M059J (cell line): ENCODE measurements at regions not wholly inside any gene's neighbourhood (a gene's known extent, or its start where the extent isn't known, plus 50 kb on each side); places are given as distances from the start of the nearest gene placed in this dataset.
"Not testable (repeated sequence)": the region's sequence is repeated elsewhere in the genome, so short reads cannot be mapped to it uniquely, and the experiment has no call there.

Experiments
- DNase-seq: peaks from one replicate; pipeline ENCODE4 v3.0.0-alpha.2; 2012; ENCODE audit warnings: low read depth

- DNase-seq, result no peak
Measured at GRCh38 chr2:116769514-116769913, 1045.0 kb upstream of the DDX18 start.

- DNase-seq, result no peak
Measured at GRCh38 chr2:116776556-116776955, 1037.9 kb upstream of the DDX18 start.

GRCh38 chr2:116787848-116788247 is 1026.6 kb upstream of the DDX18 start:
- no peak for DNase-seq

DNA sequence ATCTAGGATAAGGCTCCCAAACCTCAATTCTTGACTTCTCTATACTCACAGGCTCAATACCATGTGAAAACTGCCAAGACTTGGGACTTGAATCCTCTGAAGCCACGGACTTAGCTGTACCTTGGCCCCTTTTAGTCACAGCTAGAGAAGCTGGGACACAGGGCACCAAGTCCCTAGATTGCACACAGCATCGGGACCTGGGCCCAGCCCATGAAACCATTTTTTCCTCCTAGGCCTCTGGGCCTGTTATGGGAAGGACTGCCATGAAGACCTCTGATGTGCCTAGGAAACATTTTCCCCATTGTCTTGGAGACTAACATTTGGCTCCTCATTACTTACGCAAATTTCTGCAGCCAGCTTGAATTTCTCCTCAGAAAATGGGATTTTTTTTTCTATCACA is 1011.8 kb upstream of the DDX18 start:
- no peak for DNase-seq

DNA sequence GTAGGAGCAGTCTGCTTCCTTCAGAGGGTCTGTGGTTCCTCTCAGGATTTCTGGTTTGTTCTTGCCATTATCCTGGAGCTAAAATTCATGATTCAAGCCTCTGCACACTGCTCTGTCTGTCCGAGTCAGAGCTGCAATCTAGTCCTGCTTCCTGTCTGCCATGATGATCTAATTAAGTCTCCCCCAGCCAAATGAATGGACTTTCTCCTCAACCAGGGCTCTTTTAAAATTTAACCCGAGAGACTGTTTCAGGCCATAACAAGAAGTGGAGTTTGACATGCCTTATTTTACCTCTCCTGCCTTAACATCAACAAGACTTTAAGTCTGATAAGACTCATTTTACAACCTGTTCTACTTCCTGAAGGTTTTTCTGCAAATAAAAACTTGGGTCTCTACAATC is 1009.6 kb upstream of the DDX18 start:
- no peak for DNase-seq

DNA sequence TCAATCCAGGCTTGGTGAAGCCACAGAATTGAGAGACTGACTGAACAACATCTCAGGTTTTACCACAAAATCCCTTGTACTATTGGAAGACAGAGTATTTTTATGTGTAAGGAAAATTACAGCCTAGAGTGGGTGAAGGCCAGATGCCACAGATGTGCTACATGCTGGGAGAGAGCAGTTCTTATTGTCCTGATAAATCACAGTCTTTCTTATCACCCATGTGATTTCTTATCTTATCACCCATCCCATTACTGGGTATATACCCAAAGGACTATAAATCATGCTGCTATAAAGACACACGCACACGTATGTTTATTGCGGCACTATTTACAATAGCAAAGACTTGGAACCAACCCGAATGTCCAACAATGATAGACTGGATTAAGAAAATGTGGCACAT is 1008.0 kb upstream of the DDX18 start:
- DNase-seq, result not testable (repeated sequence)

DNA sequence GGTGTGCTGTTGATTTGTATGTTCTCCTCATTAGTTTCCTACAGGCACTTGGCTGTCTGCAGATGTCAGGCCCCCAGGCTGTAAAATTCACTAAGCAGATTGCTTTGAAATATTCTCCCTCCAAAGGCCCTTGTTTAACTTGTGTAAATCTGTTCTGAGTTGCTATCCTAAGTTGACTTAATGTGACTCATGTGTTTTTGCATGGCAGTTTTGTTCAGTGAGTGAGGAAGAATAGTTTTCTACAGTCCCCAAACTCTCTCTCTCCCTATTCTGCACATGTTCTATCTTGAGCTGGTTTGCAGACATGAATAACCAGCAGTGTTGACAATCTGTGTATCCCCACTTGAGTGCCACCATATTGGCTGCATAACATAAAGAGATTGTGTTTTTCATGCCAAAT is 1005.4 kb upstream of the DDX18 start:
- no peak for DNase-seq

DNA sequence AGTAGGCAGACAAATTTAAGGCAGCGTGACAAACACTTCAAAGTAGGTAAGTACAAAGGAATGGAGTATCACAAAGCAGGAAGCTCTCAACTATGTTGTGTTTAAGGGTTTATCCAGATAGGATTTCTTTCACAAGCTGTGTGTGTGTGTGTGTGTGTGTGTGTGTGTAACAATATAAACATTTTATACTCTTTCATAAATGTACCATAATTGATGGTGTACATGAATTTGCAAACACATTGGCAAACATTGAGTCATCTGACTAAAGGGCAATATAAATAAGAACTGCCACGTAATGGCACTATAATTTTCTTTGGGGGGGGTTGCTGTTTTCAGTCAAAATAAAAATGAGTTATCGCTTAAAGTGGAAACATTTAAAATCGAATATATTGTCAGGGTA is 1004.4 kb upstream of the DDX18 start:
- DNase-seq, result no peak

DNA sequence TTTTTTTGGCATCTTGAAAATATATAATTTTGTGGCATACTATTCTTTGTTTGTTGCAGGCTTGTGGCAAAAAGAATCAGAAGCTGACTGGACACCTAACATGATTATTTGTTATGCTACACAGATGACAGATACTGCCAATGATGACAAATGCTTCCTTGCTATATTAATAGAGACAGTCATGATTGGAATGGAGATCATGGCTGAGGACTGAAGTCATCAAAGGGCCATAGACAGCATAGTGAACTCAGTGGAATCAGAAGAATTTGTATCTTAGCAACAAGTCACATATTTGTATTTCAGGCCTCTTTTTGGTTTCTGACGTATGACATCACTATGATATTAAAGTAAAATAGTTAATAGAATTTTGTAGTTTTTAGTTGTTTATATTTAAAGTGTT is 1003.8 kb upstream of the DDX18 start:
- no peak for DNase-seq

DNA sequence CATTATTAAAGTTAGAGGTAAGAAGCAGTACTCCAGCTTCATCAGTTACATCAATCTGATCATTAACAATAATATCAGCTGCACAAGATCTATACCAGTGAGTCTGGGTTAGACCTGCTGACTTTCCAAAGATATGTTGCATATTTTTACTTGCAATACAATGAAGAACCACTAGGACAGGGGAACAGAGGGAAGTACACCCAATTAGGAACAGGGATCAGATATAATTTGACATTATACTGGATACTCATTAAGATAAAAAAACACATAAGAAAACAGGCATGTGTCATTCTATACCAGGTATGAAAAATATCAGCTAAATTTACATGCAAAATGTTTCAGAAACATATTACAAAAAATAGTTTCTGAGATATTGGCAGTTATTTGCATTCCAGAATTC is 995.1 kb upstream of the DDX18 start:
- no peak for DNase-seq

GRCh38 chr2:116820986-116821385 is 993.5 kb upstream of the DDX18 start:
- DNase-seq, result no peak

DNA sequence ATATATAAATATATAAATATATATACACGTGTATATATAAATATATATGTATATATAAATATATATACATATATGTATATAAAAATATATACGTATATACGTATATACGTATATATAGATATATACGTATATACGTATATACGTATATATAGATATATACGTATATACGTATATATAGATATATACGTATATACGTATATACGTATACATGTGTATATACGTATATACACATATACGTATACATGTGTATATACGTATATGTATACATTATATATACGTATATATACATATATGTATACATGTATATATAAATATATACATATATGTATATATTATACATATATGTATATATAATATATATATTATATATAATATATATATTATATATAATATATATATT is 984.9 kb upstream of the DDX18 start:
- DNase-seq, result not testable (repeated sequence)

DNA sequence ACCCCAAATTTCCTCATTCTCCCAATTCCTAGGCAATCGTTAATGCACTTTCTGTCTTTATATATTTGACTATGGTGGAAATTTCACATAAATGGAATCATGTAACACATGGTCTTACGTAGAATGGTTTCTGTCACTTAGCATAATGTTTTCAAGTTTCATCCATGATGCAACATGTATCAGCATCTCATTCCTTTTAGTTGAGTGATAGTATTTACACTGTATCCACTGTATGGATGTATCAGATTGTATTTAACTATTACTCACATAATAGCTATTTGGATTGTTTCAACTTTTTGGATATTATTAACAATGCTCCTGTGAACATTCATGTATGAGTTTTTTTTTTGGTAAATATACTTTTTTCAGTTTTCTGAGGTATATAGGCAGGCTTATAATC is 982.3 kb upstream of the DDX18 start:
- DNase-seq, result no peak

DNA sequence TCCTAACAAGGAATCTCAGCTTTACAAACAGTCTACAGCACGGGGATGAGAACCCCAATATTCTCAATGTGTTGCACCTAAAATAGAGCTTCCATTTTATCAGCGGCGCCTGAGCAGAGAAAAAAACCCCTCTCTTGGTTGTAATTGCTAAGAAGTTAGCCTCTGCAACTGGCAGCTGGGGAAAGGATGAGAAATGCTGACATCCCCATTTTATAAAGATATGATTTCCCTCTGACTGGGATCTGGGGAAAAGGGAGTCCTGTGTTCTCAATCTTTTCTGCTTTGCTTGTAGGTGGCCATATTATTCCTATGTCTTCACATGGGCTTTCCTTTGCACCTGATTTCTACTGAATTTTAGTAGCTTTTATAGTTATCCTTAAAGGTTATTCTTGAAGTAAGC is 981.4 kb upstream of the DDX18 start:
- no peak for DNase-seq

GRCh38 chr2:116842164-116842563 is 972.3 kb upstream of the DDX18 start:
- DNase-seq, result no peak

GRCh38 chr2:116859708-116860107 is 954.8 kb upstream of the DDX18 start:
- no peak for DNase-seq

GRCh38 chr2:116874021-116874420 is 940.5 kb upstream of the DDX18 start:
- no peak for DNase-seq

DNA sequence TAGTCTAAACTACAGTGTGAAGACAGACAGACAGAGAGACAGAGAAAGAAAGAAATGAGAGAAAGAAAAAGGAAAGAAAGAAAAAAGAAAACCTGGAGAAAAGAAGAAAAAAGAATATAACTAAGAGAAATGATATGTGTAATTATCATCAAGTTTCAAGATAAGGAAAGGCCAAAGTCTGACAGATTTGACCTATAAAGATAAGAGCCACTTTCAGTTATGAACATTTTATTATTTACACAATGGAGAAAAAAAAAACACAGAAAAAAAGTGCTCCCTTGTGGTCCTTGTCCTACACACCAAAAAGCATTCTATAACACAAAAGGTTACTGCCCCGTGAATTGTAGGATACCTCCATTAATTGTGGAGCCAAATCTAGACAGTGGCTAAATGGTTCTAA is 937.2 kb upstream of the DDX18 start:
- no peak for DNase-seq

GRCh38 chr2:116877944-116878343 is 936.5 kb upstream of the DDX18 start:
- no peak for DNase-seq

DNA sequence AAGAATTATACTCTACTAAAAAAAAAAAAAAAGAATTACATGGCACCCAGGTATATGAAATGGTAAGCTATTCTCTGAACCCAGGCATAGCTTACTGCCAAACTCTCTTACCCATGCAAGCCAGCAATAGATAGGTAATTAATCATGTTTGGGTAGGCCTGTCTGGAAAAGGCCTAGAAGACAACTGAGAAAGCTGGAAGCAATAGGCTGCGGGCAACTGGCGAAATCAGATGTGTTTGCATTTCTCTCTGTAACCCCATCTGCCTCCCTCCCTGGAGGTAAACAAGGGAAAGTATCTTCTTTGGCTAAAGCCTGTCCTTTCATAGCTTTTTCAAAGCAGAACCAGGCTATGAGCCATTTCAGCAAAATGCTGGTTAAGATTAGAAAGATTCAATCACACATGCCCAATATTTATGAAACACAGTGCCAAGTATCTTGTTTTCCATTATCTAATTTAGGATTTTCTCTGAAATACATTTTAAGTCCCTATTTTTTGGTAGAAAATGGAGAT is 934.8 kb upstream of the DDX18 start:
- DNase-seq, result no peak

GRCh38 chr2:116891191-116891590 is 923.3 kb upstream of the DDX18 start:
- DNase-seq, result no peak

DNA sequence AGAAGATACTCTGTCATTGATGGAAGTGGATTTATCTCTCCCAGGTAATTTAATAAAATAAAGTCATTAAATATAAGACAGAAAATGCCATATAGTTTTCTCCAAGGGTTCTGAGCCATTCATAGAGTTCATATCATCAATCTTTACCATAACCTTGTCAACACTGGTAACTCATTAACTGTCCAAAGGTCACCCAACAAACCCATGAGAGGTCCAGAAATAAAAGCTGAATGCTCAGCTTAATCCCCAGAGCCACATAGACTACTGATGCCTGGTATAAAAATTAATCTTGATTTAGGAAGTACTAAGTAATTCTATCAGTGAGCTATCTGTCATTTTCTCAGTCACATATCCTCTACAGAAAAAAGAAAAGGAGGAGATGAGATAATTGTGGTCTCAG is 903.0 kb upstream of the DDX18 start:
- DNase-seq, result no peak

GRCh38 chr2:116915673-116916072 is 898.8 kb upstream of the DDX18 start:
- no peak for DNase-seq

GRCh38 chr2:116917196-116917595 is 897.3 kb upstream of the DDX18 start:
- no peak for DNase-seq

DNA sequence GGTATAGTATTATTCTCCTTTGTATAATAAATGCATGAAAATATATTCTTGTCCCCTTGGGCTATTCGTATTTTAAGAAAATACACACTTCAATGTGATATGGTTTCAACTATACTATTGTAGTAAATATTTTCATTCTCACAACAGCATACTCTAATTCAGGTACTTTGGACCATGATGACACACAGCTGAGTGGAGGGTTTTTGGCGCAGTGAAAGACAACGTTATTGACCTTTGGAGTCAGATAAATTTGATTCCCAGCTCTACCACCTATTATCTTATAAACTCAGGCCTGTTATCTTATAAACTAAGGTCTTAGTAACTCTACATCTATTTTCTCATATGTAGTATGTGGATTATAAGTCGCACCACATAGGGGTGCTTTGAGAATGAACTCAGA is 895.9 kb upstream of the DDX18 start:
- no peak for DNase-seq
